ENCODE measurements at regions not wholly inside any gene's neighbourhood (a gene's known extent, or its start where the extent isn't known, plus 50 kb on each side); places are given as distances from the start of the nearest gene placed in this dataset.

GRCh38 chr6:16836144-16836981 lies 75.1 kb upstream of the ATXN1 start:
- FAIRE-seq: no peak
- TF ChIP-seq HOXA7 (CRISPR knock-in tag; IDR thresholded peaks at IDR 0.05): no peak
- no peak for TF ChIP-seq ELK1 (IDR thresholded peaks at IDR 0.05; ENCODE audit: low read depth, low read length)
- no peak for TF ChIP-seq SMC3 (IDR thresholded peaks at IDR 0.05)
- no peak for TF ChIP-seq PHF8 (IDR thresholded peaks at IDR 0.05; ENCODE audit: borderline replicate concordance, low read depth)
- no peak for TF ChIP-seq HDAC2 (IDR thresholded peaks at IDR 0.05)
- TF ChIP-seq REST (IDR thresholded peaks at IDR 0.05): no peak
- no peak for TF ChIP-seq KDM5A (IDR thresholded peaks at IDR 0.05)
- no peak for TF ChIP-seq HES2 (IDR thresholded peaks at IDR 0.05)
- no peak for TF ChIP-seq MAZ (IDR thresholded peaks at IDR 0.05; ENCODE audit: borderline replicate concordance, low read depth, low read length)
- no peak for TF ChIP-seq PBX3 (IDR thresholded peaks at IDR 0.05)
- no peak for TF ChIP-seq GATA3 (IDR thresholded peaks at IDR 0.05; ENCODE audit: borderline replicate concordance)
- TF ChIP-seq RFX5 (IDR thresholded peaks at IDR 0.05): no peak
- Histone ChIP-seq H3K4me3 (no peak overlapping the region), H3K9me3 (no peaks in the 10 kb centered on the region), H3K4me1 (no peaks in the 10 kb centered on the region), H3K4me2 (no peak overlapping the region), H3K27ac (no peak overlapping the region)
- POLR2A ChIA-PET: no interaction called here
- CTCF ChIA-PET: no interaction called here
- 87% methylated on average over 9 of the region's 9 CpGs for WGBS (ENCODE audit: missing lambda C conversion rate)
- no peak for DNase-seq (ENCODE audit: low read depth in 1 of 2, low spot score in 1 of 2)
- ATAC-seq: no peak

- Histone ChIP-seq H3K4me2 (no peak overlapping the region), H3K27ac (no peak overlapping the region), H3K4me1 (no peaks in the 10 kb centered on the region), H3K4me3 (no peak overlapping the region), H3K9me3 (no peaks in the 10 kb centered on the region)
- no peak for DNase-seq (ENCODE audit: low read depth in 1 of 2, low spot score in 1 of 2)
- no peak for FAIRE-seq
- no peak for ATAC-seq
- POLR2A ChIA-PET: no interaction called here
- CTCF ChIA-PET: no interaction called here
- WGBS (ENCODE audit: missing lambda C conversion rate): 30% methylated on average over 3 of the region's 3 CpGs
- no peak for TF ChIP-seq HDAC2 (IDR thresholded peaks at IDR 0.05)
These were observed 73.0 kb upstream of the ATXN1 start for GRCh38 chr6:16834242-16834641.

GRCh38 chr6:16832721-16833120 lies 71.5 kb upstream of the ATXN1 start:
- no peak for FAIRE-seq
- no peak overlapping the region for H3K27ac ChIP-seq
- H3K4me1 ChIP-seq: no peaks in the 10 kb centered on the region
- H3K9me3 ChIP-seq: no peaks in the 10 kb centered on the region
- TF ChIP-seq HOXB13 (CRISPR knock-in tag; IDR thresholded peaks at IDR 0.05; ENCODE audit: low read depth) (no peak), GATA3 (IDR thresholded peaks at IDR 0.05; ENCODE audit: borderline replicate concordance) (no peak), RARB (CRISPR knock-in tag; IDR thresholded peaks at IDR 0.05) (no peak), EHF (CRISPR knock-in tag; IDR thresholded peaks at IDR 0.05) (no peak)
- WGBS (ENCODE audit: missing lambda C conversion rate): 76% methylated on average over 6 of the region's 6 CpGs
- POLR2A ChIA-PET: no interaction called here
- no peak for DNase-seq (ENCODE audit: low read depth in 1 of 2, low spot score in 1 of 2)
- CTCF ChIA-PET: interaction anchor here (1.0 to 1.2 kb wide), 2 partner anchors 12 to 109 kb away, joined by 3 read pairs; no protein-coding TSS in a partner anchor
- H3K4me2 ChIP-seq: no peak overlapping the region
- no peak overlapping the region for H3K4me3 ChIP-seq
- no peak for ATAC-seq
